SK-N-SH treated with all-trans-retinoic acid at 6 μM for 48 hours (cell line): ENCODE measurements at regions not wholly inside any gene's neighbourhood (a gene's known extent, or its start where the extent isn't known, plus 50 kb on each side); places are given as distances from the start of the nearest gene placed in this dataset.

Experiments
- ATAC-seq: fragments of 200-7000 bp; cut with Tn5 transposase; 3 replicates; pipeline ENCODE4 v1.9.1; 2020; ENCODE audit warnings: mild to moderate bottlenecking, moderate library complexity
- ARNTL ChIP-seq: fragments of 450-650 bp; formaldehyde crosslinking; IDR thresholded peaks from 2 replicates; pipeline ENCODE4 v1.5.0; 2020; ENCODE audit warnings: low read depth, mild to moderate bottlenecking, moderate library complexity, borderline replicate concordance
- BACH2 ChIP-seq: fragments of 250-450 bp; sonication (Bioruptor Pico); IDR thresholded peaks from 2 replicates; pipeline ENCODE4 v1.9.0; 2021; ENCODE audit warnings: mild to moderate bottlenecking, borderline replicate concordance
- CSDC2 ChIP-seq: fragments of 250-450 bp; sonication (Bioruptor Pico); IDR thresholded peaks from 2 replicates; pipeline ENCODE4 v1.5.0; 2020; ENCODE audit warnings: mild to moderate bottlenecking, moderate library complexity
- CSRNP3 ChIP-seq: fragments of 250-450 bp; sonication (Bioruptor Pico); IDR thresholded peaks from 2 replicates; pipeline ENCODE4 v1.5.1; 2021; ENCODE audit warnings: mild to moderate bottlenecking, moderate library complexity
- ESRRG ChIP-seq: fragments of 250-450 bp; sonication (Bioruptor Pico); IDR thresholded peaks from 2 replicates; pipeline ENCODE4 v1.6.1; 2021; ENCODE audit warnings: mild to moderate bottlenecking
- GLIS3 ChIP-seq: fragments of 250-450 bp; sonication (Bioruptor Pico); IDR thresholded peaks from 2 replicates; pipeline ENCODE4 v1.5.0; 2020; ENCODE audit warnings: mild to moderate bottlenecking, moderate library complexity
- ISL1 ChIP-seq: fragments of 250-450 bp; sonication (Bioruptor Pico); IDR thresholded peaks from 2 replicates; pipeline ENCODE4 v2.1.2; 2022; ENCODE audit warnings: mild to moderate bottlenecking, moderate library complexity
- OSR1 ChIP-seq: fragments of 250-450 bp; sonication (Bioruptor Pico); IDR thresholded peaks from 2 replicates; pipeline ENCODE4 v1.8.0; 2022; ENCODE audit warnings: moderate library complexity, mild to moderate bottlenecking, inconsistent platforms
- PATZ1 ChIP-seq: fragments of 250-450 bp; sonication (Bioruptor Pico); IDR thresholded peaks from 2 replicates; pipeline ENCODE4 v1.8.0; 2020; ENCODE audit warnings: mild to moderate bottlenecking, moderate library complexity, borderline replicate concordance
- POU6F1 ChIP-seq: fragments of 250-450 bp; sonication (Bioruptor Pico); IDR thresholded peaks from 2 replicates; pipeline ENCODE4 v1.8.0; 2021; ENCODE audit warnings: low read depth, mild to moderate bottlenecking, moderate library complexity, borderline replicate concordance
- PPARA ChIP-seq: fragments of 250-450 bp; sonication (Bioruptor Pico); IDR thresholded peaks from 2 replicates; pipeline ENCODE4 v1.5.0; 2020; ENCODE audit warnings: mild to moderate bottlenecking, borderline replicate concordance
- RARB ChIP-seq: fragments of 250-450 bp; sonication (Bioruptor Pico); IDR thresholded peaks from 2 replicates; pipeline ENCODE4 v1.8.0; 2021; ENCODE audit warnings: mild to moderate bottlenecking, moderate library complexity
- SNAI2 ChIP-seq: fragments of 250-450 bp; sonication (Bioruptor Pico); IDR thresholded peaks from 2 replicates; pipeline ENCODE4 v1.5.0; 2020; ENCODE audit warnings: mild to moderate bottlenecking, moderate library complexity
- TCF4 ChIP-seq: fragments of 250-450 bp; sonication (Bioruptor Pico); IDR thresholded peaks from 2 replicates; pipeline ENCODE4 v1.8.0; 2021; ENCODE audit warnings: mild to moderate bottlenecking, moderate library complexity, borderline replicate concordance
- TOX ChIP-seq: fragments of 250-450 bp; sonication (Bioruptor Pico); IDR thresholded peaks from 2 replicates; pipeline ENCODE4 v1.8.0; 2021; ENCODE audit warnings: mild to moderate bottlenecking, moderate library complexity, borderline replicate concordance
- ZC3H10 ChIP-seq: fragments of 250-450 bp; sonication (Bioruptor Pico); IDR thresholded peaks from 2 replicates; pipeline ENCODE4 v1.5.1; 2021; ENCODE audit warnings: mild to moderate bottlenecking, moderate library complexity
- ZFP3 ChIP-seq: fragments of 250-450 bp; sonication (Bioruptor Pico); IDR thresholded peaks from 2 replicates; pipeline ENCODE4 v1.5.0; 2020; ENCODE audit warnings: mild to moderate bottlenecking, moderate library complexity
- ZFP30 ChIP-seq: fragments of 450-650 bp; formaldehyde crosslinking; IDR thresholded peaks from 2 replicates; pipeline ENCODE4 v1.5.0; 2022; ENCODE audit warnings: mild to moderate bottlenecking, moderate library complexity
- ZNF565 ChIP-seq: fragments of 450-650 bp; formaldehyde crosslinking; conservative IDR thresholded peaks from 2 replicates; pipeline ENCODE4 v1.5.0; 2020; ENCODE audit warnings: low read depth, mild to moderate bottlenecking, moderate library complexity
- ZNF70 ChIP-seq: fragments of 450-650 bp; formaldehyde crosslinking; IDR thresholded peaks from 2 replicates; pipeline ENCODE4 v1.5.0; 2020; ENCODE audit warnings: mild to moderate bottlenecking, moderate library complexity

DNA sequence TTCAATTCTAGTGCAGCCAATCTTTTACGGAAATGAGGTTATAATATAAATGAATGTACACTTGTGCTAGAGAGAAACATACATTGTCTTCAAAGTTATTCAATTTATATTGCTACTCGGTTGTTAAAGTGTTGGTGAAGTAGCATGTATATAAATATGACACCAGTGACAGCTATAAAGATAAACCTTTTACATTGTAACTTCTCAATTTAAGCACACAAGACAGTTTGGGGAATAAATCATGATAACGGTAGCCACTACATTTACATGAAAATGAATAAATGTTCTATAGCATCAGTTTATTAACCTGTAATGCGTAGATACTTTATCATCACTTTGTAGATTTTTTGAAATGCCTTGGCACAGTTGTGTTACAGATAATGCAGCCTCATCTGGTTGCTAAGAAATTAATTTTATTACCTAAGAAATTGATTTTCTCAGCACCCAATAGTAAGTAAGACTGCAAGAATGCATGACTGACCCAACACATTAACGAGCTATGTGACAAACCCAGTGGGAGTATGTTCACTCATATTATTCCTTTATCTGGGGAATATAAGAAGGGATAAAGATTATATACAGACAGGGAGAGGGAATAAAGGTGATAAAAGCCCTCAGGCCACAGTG is 283.9 kb upstream of the NPVF start:
- TF ChIP-seq ZNF565 = no peak
- no peak for TF ChIP-seq ARNTL
- TF ChIP-seq ZFP3 (CRISPR knock-in tag) = no peak
- no peak for TF ChIP-seq ZC3H10 (CRISPR knock-in tag)
- TF ChIP-seq SNAI2 (CRISPR knock-in tag) = no peak
- no peak for TF ChIP-seq CSRNP3 (CRISPR knock-in tag)
- no peak for TF ChIP-seq OSR1
- TF ChIP-seq POU6F1 (CRISPR knock-in tag) = no peak
- no peak for TF ChIP-seq ZFP30
- no peak for ATAC-seq

DNA sequence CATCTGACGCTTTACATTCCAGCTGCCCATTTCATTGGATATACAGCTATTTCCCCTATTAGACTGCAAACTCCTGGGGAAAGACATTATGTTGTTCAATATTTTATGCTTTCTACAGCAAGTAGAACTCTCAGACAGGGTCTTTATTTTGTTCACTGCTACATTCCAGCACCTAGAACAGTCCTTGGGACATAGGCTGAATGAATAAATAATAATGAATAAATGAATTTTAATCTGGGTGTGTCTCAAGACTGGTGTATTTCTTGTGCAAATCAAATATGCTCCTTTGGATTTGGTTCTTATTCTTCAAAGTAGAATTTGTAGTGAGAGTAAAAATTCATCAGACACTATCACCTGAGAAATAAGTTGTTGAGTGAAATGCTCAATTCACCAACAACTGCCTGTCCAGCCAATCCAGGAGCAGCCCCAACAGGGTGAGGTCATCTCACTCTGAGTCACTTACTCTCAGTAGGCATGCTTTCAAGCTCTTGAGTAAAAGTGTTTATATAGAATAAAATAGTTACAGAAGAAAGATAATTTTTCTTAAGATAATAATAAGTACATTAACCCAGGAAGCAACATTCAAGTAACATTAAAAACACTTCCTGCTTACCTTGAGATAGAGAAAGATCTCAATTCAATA is 287.5 kb upstream of the NPVF start:
- no peak for ATAC-seq
- TF ChIP-seq CSDC2 (CRISPR knock-in tag) (no peak), ZC3H10 (CRISPR knock-in tag) (no peak), PPARA (CRISPR knock-in tag) (no peak), ZFP30 (no peak), ZNF565 (no peak), ISL1 (CRISPR knock-in tag) (no peak), BACH2 (CRISPR knock-in tag) (no peak)

DNA sequence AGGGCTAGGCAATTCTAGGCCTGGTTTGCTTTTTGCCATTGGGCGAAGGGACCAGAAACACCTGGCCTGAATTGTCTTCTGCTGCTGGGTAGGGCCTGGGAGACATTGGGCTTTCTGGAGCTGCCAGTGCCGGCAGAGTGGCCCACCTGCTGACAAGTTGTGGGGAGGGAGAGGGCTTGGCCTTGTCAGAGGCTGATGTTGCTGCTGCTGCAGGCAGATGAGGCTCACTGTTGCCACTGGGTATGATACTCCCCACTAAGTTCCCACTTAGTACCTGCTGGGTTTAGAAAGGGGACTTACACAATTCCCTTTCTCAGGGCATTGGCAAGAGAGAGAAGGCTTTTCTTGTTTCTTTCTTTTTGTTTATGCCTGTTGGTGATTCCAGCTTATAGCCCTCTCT is 289.6 kb upstream of the NPVF start:
- no peak for ATAC-seq
- no peak for TF ChIP-seq GLIS3 (CRISPR knock-in tag)
- TF ChIP-seq ISL1 (CRISPR knock-in tag) = no peak
- TF ChIP-seq ARNTL = no peak
- no peak for TF ChIP-seq TOX (CRISPR knock-in tag)
- TF ChIP-seq CSDC2 (CRISPR knock-in tag) = no peak
- TF ChIP-seq ZNF70 (CRISPR knock-in tag) = no peak
- no peak for TF ChIP-seq PATZ1 (CRISPR knock-in tag)
- TF ChIP-seq CSRNP3 (CRISPR knock-in tag) = no peak
- TF ChIP-seq, all 23 proteins: peak for 0

- ATAC-seq = no peak
- TF ChIP-seq PATZ1 (CRISPR knock-in tag) (no peak), GLIS3 (CRISPR knock-in tag) (no peak), TCF4 (CRISPR knock-in tag) (no peak), PPARA (CRISPR knock-in tag) (no peak), ISL1 (CRISPR knock-in tag) (no peak), BACH2 (CRISPR knock-in tag) (no peak), RARB (CRISPR knock-in tag) (no peak), ESRRG (CRISPR knock-in tag) (no peak)
Observed at GRCh38 chr7:25520017-25520416, 291.7 kb upstream of the NPVF start.
